Stimulated activated CD4-positive, alpha-beta T cell treated with anti-CD3 and anti-CD28 coated beads, TNF-alpha, amount 100 ng/mL, for 1 hour (primary cell): ENCODE measurements at regions not wholly inside any gene's neighbourhood (a gene's known extent, or its start where the extent isn't known, plus 50 kb on each side); places are given as distances from the start of the nearest gene placed in this dataset.
A peak's percentile ranks its signal among the peaks of the same experiment; 100 is the strongest.

Experiments used
- DNase-seq, 3 donors: peaks; one replicate each; pipeline ENCODE4 v3.0.0-alpha.2; 2020; ENCODE audit warnings: low read depth in 3 of 3, low spot score in 1 of 3

DNA sequence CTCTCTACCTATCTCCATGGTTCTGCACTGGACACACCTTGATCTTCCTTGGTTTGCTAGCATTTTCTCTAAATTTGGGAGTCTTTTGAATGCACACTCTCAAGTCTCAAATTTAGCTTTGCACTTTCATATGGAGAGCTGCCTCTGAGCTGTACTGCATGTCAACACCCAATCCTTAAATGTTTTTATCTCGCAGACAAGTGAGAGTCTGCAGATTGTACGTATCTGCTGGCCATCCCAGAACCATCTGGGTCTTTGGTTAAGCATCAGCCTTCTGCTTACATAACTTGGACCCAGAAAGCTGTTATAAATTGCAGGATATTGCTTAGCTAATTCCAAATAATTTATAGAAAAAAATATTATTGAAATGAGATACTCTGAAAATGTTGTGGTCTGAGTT lies 111.4 kb upstream of the GRAMD2B start:
- DNase-seq = no peak

DNA sequence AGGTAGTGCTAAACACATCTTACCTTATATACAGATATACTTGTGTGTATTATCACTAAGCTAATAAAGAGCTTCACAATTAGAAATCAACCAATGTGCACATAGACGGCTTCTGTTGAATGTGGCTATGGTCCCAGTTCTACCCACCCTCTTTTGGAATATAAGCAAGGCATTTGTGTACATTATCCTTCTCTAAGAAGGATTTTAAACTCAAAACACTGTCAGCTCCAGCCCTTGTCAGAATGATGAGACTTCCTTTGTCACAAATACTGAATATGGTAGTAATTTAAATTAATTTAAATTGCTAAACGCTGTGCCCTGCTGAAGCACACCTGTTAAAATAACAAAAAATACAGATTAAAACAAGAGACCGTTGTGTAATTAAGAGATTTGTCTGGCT lies 107.9 kb upstream of the GRAMD2B start:
- DNase-seq = no peak

DNA sequence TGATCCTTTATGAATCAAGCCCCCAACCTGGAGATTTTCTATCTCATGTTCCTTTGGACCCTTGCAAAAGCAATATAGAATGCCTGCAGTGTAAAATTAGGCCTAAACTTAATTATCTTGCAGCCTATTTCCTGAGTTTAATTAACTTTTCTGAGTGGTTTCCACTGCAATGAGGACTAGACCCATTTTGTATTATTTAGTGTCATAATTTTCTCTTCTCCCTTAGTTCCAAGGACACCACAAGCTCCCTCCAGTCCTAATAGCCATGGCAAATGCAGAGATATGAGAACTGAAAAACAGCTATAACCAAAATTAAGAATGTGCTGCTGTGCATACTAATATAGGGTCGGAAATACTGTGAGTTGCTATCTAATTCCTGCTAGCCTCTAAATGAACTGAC lies 90.9 kb upstream of the GRAMD2B start:
- DNase-seq = no peak

DNA sequence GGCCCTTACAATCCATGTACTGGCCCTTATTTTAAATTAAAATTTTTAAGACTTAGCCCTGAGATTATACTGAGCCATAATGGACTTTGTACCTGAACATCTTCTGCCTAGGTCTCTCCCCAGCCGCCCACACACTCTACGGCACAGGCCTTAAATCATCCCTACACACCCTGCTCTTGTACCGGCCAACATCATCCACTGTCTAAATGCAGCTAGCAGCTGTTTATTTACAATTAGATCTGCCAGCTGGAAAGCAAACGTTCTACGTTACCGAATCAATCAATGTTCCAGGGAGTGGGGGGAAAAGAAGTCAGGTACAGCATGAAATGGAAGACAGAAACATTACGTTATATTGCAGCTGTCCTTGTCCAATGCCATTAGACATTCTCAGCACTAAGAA lies 88.4 kb upstream of the GRAMD2B start:
- DNase-seq = no peak

DNA sequence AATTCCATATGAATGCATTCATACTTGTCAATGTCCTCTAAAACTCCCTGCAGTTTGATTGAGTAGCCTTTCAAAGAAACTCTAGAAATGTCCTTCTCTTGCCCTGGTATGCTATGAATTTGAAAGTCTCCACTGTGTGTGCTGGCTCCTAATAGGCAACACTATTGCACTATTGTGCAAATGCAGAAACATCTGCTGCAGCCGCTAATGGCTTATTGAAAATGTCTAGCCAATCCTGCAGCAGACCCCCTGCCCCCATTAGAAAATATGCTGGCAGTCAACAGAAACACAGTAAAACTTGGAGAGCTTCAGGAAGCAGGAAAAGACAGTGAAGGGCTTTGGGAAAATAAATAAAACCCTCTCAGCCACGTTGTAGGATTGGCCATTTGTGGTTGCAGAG lies 87.3 kb upstream of the GRAMD2B start:
- no peak for DNase-seq

DNA sequence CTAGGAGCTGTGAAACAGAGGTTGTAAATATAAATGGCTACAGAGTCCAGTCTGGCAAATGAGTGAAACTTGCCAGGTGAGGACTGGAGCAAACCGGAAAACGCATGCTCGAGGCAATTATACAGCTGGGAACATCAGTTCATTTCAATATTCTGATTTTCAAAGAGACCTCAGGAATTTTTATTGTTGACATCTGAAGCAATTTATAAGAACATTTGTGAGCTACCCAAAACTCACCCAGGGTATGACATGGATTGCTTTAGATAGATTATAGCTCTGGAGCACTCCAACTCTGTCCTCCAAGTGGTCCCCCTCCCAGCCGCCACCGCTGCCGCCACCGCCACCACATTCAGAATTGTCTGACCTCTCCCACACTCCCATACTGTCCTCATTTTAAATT lies 84.6 kb upstream of the GRAMD2B start:
- no peak for DNase-seq

DNA sequence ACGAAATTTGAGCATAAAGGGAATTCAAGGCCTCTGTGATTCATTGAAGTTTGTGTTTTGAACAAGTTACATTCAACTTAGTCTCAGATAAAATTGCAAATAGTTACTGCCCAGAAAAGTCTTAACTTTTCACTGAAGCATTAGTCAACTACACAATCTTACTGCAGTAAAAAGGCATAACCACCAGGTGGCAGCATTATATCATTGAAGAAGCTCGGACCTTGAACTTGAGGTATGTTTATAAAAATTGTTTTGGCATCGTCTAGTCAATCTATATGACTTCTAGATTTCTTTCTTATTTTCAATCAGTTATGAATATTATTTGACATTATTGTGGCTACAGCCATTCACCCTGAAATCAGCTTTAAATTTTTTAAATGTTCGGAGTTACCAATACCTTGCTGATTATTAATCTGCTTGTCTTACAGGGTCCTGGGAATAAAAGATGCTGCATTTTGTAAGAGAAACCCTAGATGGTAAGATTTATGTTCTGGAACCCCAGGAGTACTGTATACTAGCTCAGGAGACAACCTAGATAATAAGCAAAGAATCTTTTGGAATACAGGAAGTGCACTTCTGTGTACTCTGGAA lies 83.9 kb upstream of the GRAMD2B start:
- peak in 2 of 3 donors; percentile 2 to 18 for DNase-seq

DNA sequence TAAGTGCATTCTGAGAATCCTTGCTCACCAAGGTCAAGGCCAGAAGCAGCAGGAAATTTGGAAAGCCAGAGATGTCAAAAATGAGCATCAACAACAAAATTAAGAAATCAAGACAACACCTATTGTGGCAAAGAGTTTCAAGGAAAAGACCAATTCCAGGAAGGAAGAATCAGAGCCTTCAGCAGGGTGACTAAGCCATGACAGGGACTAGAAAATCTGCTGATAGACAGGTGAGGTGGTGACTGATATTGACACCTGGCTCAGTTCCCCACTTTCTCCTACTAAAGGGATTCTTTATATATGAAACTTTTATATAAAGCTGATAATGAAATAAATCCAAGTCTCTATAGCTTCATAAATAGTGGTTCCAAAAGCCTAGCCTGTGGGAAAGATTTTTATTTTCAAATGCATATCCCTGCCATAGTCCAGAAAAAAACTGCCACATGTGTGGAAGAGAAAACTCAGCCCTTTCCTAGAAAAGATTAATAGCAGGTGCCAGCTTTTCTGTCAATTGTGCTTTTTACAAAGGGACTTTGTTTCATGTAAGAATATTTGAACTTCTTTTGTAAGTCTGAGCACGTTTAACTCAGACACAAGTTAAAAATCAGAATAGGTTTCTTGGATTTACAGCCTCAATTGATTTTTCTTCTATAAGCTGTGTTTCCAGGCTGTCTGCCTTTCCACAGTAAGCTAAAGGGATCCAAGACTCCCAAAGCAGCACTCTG lies 81.1 kb upstream of the GRAMD2B start:
- DNase-seq = no peak

DNA sequence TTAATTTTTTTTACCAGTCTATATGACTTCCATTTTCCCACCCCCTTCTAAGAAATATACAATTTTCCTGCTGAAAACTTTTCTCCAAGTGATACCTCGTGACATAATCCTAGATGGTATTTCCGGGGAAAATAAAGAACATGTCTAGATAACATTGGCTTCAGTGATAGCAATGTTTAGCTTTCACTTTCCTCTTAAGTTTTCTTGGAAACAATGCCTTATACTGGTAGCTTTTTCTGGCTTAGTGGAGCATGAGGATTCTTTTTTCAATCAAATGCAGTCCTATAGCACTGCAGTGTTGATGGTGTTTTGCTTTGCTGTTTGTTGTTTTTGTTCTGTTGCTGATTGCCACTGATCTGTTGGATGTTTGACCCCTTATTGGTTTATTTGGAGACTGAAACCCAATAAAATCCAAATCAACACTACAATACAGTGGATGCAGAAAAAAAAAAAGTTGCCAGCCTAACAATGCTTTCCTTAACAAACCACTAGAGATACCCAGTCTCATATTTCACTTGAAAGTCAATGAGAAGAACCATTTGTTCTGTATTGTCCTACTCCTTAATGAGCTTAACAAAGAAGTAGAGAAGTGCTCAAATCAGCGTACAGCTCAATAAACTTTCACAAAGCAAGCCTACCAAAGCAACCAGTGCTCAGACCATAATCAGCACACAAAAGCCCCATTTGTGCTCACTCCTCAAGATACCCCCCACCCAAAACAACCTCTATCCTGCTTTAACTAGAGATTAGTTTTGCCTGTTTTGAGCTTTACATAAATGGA lies 74.2 kb upstream of the GRAMD2B start:
- DNase-seq = no peak

DNA sequence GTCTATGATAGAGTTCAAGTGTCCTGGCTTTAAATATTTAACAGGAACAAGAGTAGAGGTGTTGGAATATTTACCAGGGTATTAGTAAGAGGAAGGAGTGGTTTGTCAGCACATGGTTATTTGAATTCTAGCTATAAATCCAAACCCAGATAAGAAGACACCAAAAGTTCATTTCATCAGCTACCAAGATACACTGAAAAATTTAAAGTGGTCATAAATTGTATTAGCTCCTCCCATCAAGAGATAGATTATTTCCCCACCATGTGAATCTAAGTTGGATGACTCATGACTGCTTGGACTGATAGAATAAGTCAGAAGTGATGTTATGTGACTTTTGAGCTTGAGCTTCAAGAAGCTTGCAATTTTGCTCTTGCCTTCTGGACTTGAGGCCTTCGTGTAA lies 72.1 kb upstream of the GRAMD2B start:
- no peak for DNase-seq

DNA sequence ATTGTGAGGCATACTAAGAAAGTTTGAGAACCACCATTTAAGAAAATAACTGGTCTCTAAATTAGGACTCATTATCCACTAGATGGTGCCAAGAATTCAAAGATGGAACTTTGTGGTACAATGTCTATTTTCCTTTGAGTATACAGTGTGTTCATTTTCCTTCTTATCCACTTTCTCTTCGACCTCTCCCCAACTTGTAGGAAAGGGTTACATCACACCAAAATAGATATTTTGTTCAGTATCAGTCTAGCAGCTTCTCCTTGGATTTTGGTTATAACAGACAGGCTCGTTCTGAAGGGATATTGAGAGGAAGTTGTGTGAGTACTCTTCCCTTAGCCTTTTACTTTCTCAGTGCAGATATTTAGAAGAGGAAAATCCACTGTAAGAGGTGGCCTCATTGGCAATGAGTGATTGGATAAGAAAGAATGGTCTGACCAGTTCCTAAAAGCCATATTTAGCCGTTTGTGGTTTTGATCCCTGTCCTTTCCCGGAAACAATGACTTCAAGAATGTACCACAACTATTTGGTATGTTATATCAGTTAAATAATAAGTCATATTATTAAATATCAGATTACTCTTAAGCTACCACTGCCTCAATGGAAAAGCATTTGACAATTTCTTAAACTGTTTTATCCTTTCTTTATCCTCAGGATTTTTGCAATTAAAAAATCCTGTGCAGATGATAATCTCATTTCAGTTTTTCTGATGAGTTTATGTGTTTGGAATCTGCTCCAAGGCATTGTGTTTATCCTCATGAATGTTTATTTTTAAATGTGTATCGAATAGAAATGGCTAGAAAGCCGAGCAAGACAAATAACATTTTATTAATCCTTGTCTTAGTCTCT lies 69.0 kb upstream of the GRAMD2B start:
- DNase-seq = no peak

DNA sequence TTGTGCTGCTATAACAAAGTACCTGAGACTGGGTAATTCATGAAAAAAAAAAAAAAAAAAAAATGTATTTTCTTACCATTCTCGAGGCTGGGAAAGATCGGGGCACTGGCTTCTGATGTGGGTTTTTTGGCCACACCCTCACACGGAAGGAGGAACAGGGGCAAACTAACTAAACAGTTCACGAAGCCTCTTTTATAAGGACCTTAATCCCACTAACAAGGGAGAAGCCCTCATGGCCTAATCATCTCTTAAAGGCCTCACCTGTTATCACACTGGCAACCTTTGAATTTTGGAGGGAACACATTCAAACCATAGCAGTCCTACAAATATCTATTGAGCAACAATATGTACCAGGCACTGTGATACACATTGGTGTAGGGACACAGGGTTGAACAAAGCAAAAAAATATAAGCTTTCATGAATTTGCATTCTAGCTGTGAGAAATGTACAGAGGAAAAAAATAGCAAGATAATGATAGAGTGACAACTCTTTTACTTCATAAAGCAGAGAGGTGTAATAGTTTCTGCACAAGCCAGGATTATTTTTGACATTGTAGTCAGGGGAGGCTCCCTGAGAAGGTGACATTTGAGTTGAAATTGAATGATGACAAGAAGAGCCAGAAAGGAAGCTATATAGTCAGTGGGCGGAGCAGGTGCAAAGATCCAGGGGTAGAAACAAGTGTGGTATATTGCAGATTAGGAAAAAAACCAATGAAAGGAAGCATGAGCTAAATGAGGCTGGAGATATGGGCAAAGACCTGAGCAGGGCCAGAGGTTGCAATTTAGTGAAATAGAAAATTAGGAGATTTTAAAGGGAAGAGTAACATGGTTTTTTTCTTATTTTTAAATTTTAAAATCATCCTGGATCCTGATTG lies 68.1 kb upstream of the GRAMD2B start:
- no peak for DNase-seq

DNA sequence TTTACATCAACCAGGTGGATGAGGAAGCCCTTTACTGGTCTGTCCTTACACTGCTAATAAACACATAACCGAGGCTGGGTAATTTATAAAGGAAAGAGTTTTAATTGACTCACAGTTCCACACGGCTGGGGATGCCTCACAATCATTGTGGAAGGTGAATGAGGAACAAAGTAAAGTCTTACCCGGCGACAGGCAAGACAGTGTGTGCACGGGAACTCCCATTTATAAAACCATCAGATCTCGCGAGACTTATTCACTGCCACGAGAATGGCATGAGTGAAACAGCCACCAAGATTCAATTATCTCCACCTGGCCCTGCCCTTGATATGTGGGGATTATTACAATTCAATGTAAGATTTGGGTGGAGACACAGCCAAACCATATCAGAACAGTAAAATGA lies 67.3 kb upstream of the GRAMD2B start:
- DNase-seq = no peak

DNA sequence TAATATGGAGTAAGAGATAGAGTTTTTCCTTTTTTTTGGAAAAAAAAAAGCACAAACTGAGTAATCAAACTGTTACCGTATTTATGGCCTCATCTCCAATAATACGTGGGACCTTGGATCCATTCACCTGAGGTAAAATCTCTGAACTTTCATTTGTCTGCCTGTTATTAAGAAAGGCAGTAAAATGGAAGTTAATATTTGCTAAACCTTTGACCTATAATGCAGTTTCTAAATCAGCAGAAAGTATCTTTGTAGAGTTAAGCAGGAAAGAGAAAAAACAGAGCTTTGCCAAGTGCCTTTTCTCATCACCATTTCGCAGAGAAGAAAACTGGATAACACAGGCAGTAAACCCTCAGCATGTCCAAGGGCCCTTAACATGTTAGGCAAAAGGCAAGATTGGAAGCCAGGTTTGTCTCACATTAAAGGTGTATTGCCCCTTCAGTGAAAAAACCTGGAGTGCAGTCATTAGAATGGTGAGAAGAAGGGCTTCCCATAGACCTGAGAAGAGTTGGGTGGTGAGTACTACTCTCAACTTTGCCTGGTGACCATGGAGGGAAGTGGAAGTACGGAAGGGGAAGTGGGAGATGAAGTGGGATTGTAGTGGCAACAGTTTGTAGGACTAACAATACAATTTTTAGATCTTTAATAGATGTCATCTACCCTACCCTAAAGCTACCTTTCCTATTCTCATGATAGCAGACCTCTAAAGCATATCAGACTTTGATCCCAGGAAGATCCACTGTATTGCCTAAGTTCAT lies 65.4 kb upstream of the GRAMD2B start:
- no peak for DNase-seq

DNA sequence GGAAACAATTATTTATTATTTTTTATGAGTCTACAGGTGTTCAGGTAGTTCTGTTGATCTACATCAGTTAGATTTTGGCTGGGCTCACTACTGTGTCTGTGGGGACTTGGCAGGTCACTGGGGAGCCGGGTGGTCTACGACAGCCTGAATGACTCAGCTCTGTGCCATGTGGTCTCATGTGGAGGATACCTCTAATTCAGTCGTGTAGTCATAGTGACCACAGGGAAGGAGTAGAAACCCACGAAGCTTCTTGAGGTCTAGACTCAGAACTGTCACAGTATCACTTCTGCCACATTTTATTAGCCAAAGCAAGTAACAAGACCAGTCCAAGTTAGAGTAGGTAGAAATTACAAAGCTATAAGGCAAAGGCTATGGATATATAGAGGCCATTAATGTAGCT lies 64.7 kb upstream of the GRAMD2B start:
- DNase-seq = no peak

DNA sequence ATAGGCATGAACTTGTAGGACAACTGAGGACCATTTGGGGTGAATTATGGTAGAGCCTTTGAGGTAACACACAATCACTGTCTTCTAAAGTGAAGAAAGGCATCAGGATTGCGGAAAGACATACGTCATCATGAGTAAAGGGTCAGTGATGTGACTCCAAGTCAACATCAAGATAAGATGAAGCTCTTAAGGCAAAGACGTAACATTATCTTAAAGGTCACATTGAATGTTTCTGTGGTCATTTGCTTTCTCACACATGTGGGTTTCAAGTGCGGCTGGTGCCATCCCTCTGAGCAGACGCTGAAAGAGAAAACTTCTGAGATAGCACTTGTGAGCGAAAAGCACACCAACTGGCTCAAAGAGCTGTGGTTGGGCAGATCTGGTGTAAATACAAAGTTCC lies 63.3 kb upstream of the GRAMD2B start:
- DNase-seq = no peak

DNA sequence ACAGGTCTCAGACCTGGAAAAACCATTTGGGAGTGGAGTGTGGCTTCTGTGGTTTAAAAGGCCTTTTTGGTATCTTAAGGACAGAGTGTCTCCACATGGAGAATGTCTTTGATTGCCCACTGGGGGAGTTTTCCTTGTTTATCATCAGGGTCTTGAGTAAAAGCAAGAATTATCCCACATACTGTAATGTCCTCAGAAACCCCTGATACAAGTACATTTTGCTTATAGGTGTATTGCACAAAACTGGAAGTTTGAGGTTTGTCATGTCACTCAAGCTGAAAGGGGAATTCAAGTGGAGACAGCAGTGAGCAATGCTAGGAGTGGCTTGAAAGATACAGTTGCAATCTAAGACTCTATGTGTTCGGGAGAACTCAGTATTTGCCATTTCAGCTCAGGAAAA lies 62.7 kb upstream of the GRAMD2B start:
- DNase-seq = no peak

DNA sequence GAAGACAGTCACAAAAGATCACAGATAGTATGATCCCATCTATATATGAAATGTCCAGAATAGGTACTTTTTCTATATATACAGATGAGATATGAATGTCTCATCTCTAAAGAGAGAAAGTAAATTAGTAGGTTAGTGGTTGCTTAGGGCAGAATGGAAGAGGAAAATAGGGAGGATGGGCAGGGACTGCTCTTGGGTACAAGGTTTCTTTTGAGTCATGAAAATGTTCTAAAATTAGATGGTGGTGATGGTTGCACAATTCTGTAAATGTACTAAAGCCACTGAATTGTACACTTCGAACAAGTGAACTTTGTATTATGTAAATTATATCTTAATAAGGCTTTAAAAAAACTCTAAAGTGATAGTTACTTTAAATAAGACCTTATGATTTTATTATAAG lies 59.6 kb upstream of the GRAMD2B start:
- DNase-seq = no peak

DNA sequence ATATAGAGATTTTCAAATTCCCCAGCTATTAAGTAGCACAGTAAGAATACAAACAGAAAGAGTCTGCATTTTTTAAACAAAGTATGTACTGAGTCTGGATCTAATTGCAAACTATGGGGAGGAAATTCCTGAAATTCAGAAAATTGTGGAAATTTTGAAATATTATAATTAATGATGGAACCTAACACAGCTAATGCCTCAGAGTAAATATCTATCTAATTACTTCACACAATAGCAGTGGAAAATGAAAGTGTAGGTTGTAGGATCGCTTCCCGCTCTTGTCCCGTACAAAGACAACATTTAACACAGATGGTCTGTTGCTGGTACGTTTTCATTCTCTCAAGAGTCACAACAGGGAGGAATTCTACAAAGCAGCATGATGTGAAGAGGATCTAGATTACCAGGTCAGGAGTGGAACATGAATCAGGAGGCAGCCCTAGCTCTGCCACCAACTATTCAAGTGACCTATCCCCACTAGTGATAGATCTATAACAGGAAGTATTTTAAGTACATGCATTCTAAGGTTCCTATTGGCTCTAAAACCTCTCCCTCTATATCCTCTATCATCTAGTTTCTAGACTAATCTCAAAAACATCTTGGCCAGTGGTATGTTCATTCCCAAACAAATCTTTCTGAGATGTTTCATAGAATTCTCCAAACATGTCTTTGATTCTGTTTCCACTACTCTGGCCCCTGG lies 58.9 kb upstream of the GRAMD2B start:
- DNase-seq = no peak
